C4-2B (cell line): ENCODE measurements at regions not wholly inside any gene's neighbourhood (a gene's known extent, or its start where the extent isn't known, plus 50 kb on each side); places are given as distances from the start of the nearest gene placed in this dataset.
"Not testable (repeated sequence)": the region's sequence is repeated elsewhere in the genome, so short reads cannot be mapped to it uniquely, and the experiment has no call there.

ENCODE experiments used
- H3K27ac ChIP-seq: fragments of 450-650 bp; 2 replicates; pipeline ENCODE4 v1.5.1; 2017
- ZFX ChIP-seq: fragments of 450-650 bp; IDR thresholded peaks from 2 replicates; pipeline ENCODE4 v1.6.1; 2017
- TF ChIP-seq, protein P1 (sequence below): fragments of 450-650 bp; conservative IDR thresholded peaks from 2 replicates; pipeline ENCODE4 v1.5.1; 2017; ENCODE audit warnings: mild to moderate bottlenecking

DNA sequence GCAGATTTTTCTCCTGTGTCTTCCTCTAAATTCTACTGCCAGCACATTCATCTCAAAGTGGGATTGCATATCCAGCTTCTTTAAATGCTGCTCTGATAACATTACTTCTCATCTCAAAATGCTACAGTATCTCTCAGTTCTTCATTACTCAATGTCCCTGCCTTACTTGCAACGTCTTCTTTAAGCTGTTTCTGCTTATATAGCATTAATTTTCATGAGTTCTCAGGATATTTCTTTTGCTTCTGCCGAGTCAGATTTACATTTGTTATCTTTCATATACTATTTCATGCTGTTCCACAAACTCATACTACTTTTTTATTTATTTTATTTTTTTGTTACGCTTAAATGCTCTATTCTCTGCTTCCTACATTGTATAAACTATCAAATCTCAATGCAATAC lies 1223.5 kb upstream of the FAM98A start:
- no peak for TF ChIP-seq ZFX
- TF ChIP-seq, protein P1, sequence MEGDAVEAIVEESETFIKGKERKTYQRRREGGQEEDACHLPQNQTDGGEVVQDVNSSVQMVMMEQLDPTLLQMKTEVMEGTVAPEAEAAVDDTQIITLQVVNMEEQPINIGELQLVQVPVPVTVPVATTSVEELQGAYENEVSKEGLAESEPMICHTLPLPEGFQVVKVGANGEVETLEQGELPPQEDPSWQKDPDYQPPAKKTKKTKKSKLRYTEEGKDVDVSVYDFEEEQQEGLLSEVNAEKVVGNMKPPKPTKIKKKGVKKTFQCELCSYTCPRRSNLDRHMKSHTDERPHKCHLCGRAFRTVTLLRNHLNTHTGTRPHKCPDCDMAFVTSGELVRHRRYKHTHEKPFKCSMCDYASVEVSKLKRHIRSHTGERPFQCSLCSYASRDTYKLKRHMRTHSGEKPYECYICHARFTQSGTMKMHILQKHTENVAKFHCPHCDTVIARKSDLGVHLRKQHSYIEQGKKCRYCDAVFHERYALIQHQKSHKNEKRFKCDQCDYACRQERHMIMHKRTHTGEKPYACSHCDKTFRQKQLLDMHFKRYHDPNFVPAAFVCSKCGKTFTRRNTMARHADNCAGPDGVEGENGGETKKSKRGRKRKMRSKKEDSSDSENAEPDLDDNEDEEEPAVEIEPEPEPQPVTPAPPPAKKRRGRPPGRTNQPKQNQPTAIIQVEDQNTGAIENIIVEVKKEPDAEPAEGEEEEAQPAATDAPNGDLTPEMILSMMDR = no peak
- H3K27ac ChIP-seq = no peak overlapping the region

GRCh38 chr2:34815052-34815741 lies 1216.1 kb upstream of the FAM98A start:
- TF ChIP-seq ZFX = no peak
- no peak overlapping the region for H3K27ac ChIP-seq

DNA sequence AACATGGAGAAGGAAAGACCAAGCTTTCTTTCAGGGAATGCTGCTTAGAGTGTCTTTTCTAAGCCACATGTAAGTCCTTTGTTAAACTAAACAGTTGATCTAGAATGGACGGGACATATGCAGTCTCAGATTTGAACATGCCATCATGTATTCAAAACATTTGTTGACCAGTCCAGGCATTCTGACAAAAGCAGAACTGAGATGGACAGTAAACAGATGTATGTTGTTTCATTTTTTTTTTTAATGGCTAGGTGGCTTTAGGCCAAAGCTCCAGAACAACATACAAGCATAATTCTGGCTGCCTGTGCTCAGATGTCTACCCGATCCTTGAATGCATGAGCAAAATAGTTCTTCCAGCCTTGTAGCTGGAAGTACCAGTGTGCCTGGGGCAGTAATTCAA lies 1211.4 kb upstream of the FAM98A start:
- no peak for TF ChIP-seq ZFX
- TF ChIP-seq, protein P1 = no peak
- no peak overlapping the region for H3K27ac ChIP-seq

DNA sequence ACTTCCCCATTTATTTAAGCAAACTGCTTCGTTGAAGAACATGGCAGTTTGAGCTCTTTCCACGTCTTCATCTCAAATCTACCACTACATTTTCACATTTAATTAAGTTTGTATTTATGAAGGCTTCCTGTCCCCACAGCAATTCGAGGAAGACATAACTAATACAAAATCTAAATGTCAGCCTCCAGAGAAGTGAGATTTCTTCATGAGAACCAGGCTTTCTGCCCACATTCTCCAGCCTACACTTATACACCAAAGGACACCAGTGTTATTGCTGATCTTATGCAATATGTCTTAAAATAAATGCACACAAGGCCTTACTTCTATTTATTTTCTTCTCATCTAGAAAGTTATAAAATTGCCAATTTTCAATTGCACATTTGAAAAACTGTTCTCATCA lies 1209.3 kb upstream of the FAM98A start:
- H3K27ac ChIP-seq = no peak overlapping the region
- no peak for TF ChIP-seq ZFX
- TF ChIP-seq, protein P1 = no peak

DNA sequence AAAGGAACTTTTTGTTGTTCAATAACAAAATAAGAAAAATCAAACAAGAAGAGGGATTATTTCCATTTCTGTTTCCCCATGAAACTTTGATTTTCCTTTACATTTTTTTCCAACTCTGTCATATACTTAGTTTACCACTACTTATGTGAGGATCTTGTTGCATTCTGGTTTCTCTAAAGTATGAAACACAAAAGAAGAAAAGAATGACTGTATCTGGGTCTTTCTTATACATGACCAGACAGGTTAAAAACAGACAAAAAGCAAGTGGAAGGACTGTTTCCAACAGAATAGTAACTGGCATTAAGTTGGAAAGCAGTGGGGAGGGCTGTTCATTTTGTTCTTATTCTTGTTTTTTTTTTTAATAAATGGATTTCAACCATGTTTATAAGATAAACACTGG lies 1207.8 kb upstream of the FAM98A start:
- no peak overlapping the region for H3K27ac ChIP-seq
- TF ChIP-seq ZFX = no peak
- TF ChIP-seq, protein P1 = no peak

DNA sequence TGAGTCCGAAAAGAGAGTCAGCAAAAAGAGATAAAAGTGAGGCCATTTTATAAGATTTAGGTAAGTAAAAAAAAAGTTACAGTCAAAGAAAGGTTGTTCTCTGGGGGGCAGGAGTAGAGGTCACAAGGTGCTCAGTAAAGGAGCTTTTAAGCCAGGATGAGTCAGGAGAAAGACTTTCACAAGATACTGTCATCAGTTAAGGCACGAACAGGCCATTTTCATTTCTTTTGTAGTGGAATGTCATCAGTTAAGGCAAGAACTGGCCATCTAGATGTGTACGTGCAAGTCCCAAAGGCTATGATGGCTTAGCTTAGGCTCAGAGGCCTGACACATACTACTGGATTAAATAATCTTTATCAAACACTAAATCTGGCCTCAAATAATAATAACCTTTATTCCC lies 1207.3 kb upstream of the FAM98A start:
- no peak overlapping the region for H3K27ac ChIP-seq
- TF ChIP-seq ZFX = no peak
- TF ChIP-seq, protein P1 = no peak

- no peak for TF ChIP-seq ZFX
- TF ChIP-seq, protein P1 = no peak
- no peak overlapping the region for H3K27ac ChIP-seq
Measured at GRCh38 chr2:34799556-34799955, 1200.5 kb upstream of the FAM98A start.

- not testable (repeated sequence) for H3K27ac ChIP-seq
Measured at GRCh38 chr2:34795586-34795985, 1196.5 kb upstream of the FAM98A start.
